ENCODE measurements at regions not wholly inside any gene's neighbourhood (a gene's known extent, or its start where the extent isn't known, plus 50 kb on each side); places are given as distances from the start of the nearest gene placed in this dataset.
A peak's percentile ranks its signal among the peaks of the same experiment; 100 is the strongest.

GRCh38 chr13:22092791-22093560 is 422.1 kb downstream of the FGF9 start:
- H3K27me3 Mint-ChIP-seq, result no peaks in the 10 kb centered on the region
- H3K4me3 Mint-ChIP-seq, result no peak overlapping the region
- TF ChIP-seq, protein P1, sequence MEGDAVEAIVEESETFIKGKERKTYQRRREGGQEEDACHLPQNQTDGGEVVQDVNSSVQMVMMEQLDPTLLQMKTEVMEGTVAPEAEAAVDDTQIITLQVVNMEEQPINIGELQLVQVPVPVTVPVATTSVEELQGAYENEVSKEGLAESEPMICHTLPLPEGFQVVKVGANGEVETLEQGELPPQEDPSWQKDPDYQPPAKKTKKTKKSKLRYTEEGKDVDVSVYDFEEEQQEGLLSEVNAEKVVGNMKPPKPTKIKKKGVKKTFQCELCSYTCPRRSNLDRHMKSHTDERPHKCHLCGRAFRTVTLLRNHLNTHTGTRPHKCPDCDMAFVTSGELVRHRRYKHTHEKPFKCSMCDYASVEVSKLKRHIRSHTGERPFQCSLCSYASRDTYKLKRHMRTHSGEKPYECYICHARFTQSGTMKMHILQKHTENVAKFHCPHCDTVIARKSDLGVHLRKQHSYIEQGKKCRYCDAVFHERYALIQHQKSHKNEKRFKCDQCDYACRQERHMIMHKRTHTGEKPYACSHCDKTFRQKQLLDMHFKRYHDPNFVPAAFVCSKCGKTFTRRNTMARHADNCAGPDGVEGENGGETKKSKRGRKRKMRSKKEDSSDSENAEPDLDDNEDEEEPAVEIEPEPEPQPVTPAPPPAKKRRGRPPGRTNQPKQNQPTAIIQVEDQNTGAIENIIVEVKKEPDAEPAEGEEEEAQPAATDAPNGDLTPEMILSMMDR (IDR thresholded peaks at IDR 0.05), result no peak
- CTCF ChIA-PET, result no interaction called here
- no peaks in the 10 kb centered on the region for H3K9me3 Mint-ChIP-seq
- intact Hi-C loops (cut with micrococcal nuclease), result no loop called here
- no peaks in the 10 kb centered on the region for H3K36me3 Mint-ChIP-seq (ENCODE audit: low read depth)
- POLR2A ChIA-PET, result no interaction called here
- DNase-seq, result no peak
- no peak overlapping the region for H3K27ac Mint-ChIP-seq
- peaks cover 5% of the 10 kb centered on the region for H3K4me1 Mint-ChIP-seq
- ATAC-seq (ENCODE audit: low read depth), result no peak

- H3K4me1 Mint-ChIP-seq, result peaks cover 5% of the 10 kb centered on the region
- no peak overlapping the region for H3K27ac Mint-ChIP-seq
- intact Hi-C loops (cut with micrococcal nuclease), result no loop called here
- no peak for DNase-seq
- H3K9me3 Mint-ChIP-seq, result peaks cover 8% of the 10 kb centered on the region
- no peak for ATAC-seq (ENCODE audit: low read depth)
- ChIA-PET POLR2A (no interaction called here), CTCF (no interaction called here)
- no peak overlapping the region for H3K4me3 Mint-ChIP-seq
- TF ChIP-seq, protein P1 (IDR thresholded peaks at IDR 0.05), result no peak
- H3K27me3 Mint-ChIP-seq, result no peaks in the 10 kb centered on the region
- H3K36me3 Mint-ChIP-seq (ENCODE audit: low read depth), result no peaks in the 10 kb centered on the region
Observed at GRCh38 chr13:22095794-22096193, 424.9 kb downstream of the FGF9 start.

- Mint-ChIP-seq H3K27me3 (no peaks in the 10 kb centered on the region), H3K36me3 (ENCODE audit: low read depth) (no peaks in the 10 kb centered on the region), H3K27ac (no peak overlapping the region), H3K4me3 (no peak overlapping the region), H3K9me3 (peaks cover 9% of the 10 kb centered on the region), H3K4me1 (peaks cover 6% of the 10 kb centered on the region)
- no peak for ATAC-seq (ENCODE audit: low read depth)
- POLR2A ChIA-PET, result no interaction called here
- DNase-seq, result no peak
- TF ChIP-seq, protein P1 (IDR thresholded peaks at IDR 0.05), result no peak
- CTCF ChIA-PET, result interaction anchor here (1.3 kb wide), 1 partner anchor 23 kb away, joined by 3 read pairs; no protein-coding TSS in a partner anchor
- intact Hi-C loops (cut with micrococcal nuclease), result no loop called here
Observed at GRCh38 chr13:22099585-22099984, 428.7 kb downstream of the FGF9 start.

GRCh38 chr13:22102271-22102670 is 431.4 kb downstream of the FGF9 start:
- Mint-ChIP-seq H3K9me3 (peaks cover 11% of the 10 kb centered on the region), H3K36me3 (ENCODE audit: low read depth) (no peaks in the 10 kb centered on the region), H3K4me3 (no peak overlapping the region), H3K27me3 (no peaks in the 10 kb centered on the region), H3K27ac (no peak overlapping the region), H3K4me1 (peaks cover 6% of the 10 kb centered on the region)
- ChIA-PET CTCF (no interaction called here), POLR2A (no interaction called here)
- TF ChIP-seq, protein P1 (IDR thresholded peaks at IDR 0.05), result no peak
- ATAC-seq (ENCODE audit: low read depth) (no peak), DNase-seq (no peak)
- intact Hi-C loops (cut with micrococcal nuclease), result no loop called here

DNA sequence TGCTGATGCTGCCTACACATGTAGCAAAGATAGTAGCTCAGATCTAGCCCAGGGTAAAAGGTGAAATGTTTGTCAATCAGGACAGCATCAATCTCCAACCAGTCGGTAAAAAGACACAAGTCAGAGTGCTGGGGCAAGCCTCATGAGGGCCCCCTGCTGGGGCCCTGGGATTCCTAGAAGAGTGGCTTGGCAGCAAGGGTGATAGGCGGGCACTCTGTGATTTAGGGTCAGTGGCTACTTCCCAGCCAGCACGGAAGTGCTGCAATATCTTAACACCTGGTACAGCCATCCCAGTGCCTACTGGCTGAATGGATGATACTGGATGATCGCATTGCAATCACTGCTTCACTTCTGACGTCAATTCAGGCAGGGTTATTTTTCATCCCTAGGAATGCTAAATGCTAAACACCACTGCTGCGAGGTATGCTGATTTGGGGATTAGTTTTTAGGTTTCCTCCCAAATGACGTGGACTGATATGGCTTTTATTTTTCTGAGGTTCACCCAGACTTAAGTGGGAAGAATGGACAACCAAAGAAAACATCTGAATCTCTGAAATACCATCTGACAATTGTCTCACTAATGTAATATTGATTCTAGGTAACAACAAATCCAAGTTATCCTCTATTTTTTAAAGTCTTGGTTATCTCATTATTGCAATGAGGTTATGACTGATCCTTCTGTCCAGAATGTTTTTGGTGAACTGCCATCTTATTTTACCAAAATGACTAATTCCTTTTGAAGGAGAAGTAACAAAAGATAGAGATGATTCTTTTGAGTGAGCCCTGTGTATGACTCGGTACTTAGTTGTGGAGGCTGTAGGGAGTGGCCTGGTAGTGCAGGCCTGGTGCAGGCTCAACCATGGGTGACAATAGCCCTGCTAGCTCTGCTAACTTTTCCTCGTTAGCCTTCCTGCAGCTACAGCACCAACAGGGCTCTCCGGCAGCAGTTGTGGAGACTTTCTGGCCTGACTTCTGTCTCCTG is 432.5 kb downstream of the FGF9 start:
- ATAC-seq (ENCODE audit: low read depth), result peak; percentile 37
- POLR2A ChIA-PET, result no interaction called here
- no peak for DNase-seq
- TF ChIP-seq, protein P1 (IDR thresholded peaks at IDR 0.05), result no peak
- CTCF ChIA-PET, result no interaction called here
- peaks cover 11% of the 10 kb centered on the region for H3K9me3 Mint-ChIP-seq
- intact Hi-C loops (cut with micrococcal nuclease), result no loop called here
- no peak overlapping the region for H3K27ac Mint-ChIP-seq
- H3K36me3 Mint-ChIP-seq (ENCODE audit: low read depth), result no peaks in the 10 kb centered on the region
- peaks cover 6% of the 10 kb centered on the region for H3K4me1 Mint-ChIP-seq
- no peaks in the 10 kb centered on the region for H3K27me3 Mint-ChIP-seq
- no peak overlapping the region for H3K4me3 Mint-ChIP-seq
